H9 (cell line): ENCODE measurements at regions not wholly inside any gene's neighbourhood (a gene's known extent, or its start where the extent isn't known, plus 50 kb on each side); places are given as distances from the start of the nearest gene placed in this dataset.

Experiments used
- DNase-seq: peaks from one replicate; pipeline ENCODE4 v3.0.0-alpha.2; 2017
- H2AFZ ChIP-seq: one replicate; pipeline ENCODE4 v1.6.1; 2013; ENCODE audit warnings: mild to moderate bottlenecking, low read length, control low read depth, moderate library complexity
- H2AK5ac ChIP-seq: 2 replicates; pipeline ENCODE4 v1.6.1; 2013; ENCODE audit warnings: low read length, control low read depth, mixed read lengths; ENCODE audit not compliant: insufficient read length
- H2BK120ac ChIP-seq: one replicate; pipeline ENCODE4 v1.6.1; 2013; ENCODE audit warnings: low read depth, mild to moderate bottlenecking, low read length, control low read depth, inconsistent platforms; ENCODE audit not compliant: poor library complexity, severe bottlenecking
- H2BK12ac ChIP-seq: 2 replicates; pipeline ENCODE4 v1.6.1; 2013; ENCODE audit warnings: low read length, control low read depth, mixed read lengths, low read depth; ENCODE audit not compliant: insufficient read length
- H2BK15ac ChIP-seq: 2 replicates; pipeline ENCODE4 v1.6.1; 2013; ENCODE audit warnings: low read depth, low read length, control low read depth
- H2BK20ac ChIP-seq: one replicate; pipeline ENCODE4 v1.6.1; 2013; ENCODE audit warnings: low read depth, mild to moderate bottlenecking, low read length, control low read depth, inconsistent platforms; ENCODE audit not compliant: poor library complexity, severe bottlenecking
- H2BK5ac ChIP-seq: 2 replicates; pipeline ENCODE4 v1.6.1; 2013; ENCODE audit warnings: low read length, control low read depth, mixed read lengths; ENCODE audit not compliant: insufficient read length
- H3K14ac ChIP-seq: 2 replicates; pipeline ENCODE4 v1.6.1; 2013; ENCODE audit warnings: low read length, control low read depth; ENCODE audit not compliant: insufficient read depth
- H3K18ac ChIP-seq: 2 replicates; pipeline ENCODE4 v1.6.1; 2013; ENCODE audit warnings: low read depth, mild to moderate bottlenecking, mixed read lengths, low read length, control low read depth; ENCODE audit not compliant: insufficient read length
- H3K23ac ChIP-seq: 2 replicates; pipeline ENCODE4 v1.6.1; 2013; ENCODE audit warnings: low read length, control low read depth, mixed read lengths, low read depth; ENCODE audit not compliant: insufficient read length
- H3K23me2 ChIP-seq: 2 replicates; pipeline ENCODE4 v1.6.1; 2013; ENCODE audit warnings: low read depth, mild to moderate bottlenecking, mixed read lengths, low read length, control low read depth; ENCODE audit not compliant: insufficient read length, poor library complexity, severe bottlenecking
- H3K27ac ChIP-seq: 2 replicates; pipeline ENCODE4 v1.5.1; 2013; ENCODE audit warnings: low read length, control low read depth, mixed read lengths, low read depth; ENCODE audit not compliant: insufficient read length
- H3K27me3 ChIP-seq: 2 replicates; pipeline ENCODE4 v1.6.1; 2013; ENCODE audit warnings: low read length, control low read depth, inconsistent platforms; ENCODE audit not compliant: insufficient read depth
- H3K4ac ChIP-seq: 2 replicates; pipeline ENCODE4 v1.6.1; 2013; ENCODE audit warnings: low read depth, mild to moderate bottlenecking, control low read depth, inconsistent platforms, low read length, moderate library complexity
- H3K4me1 ChIP-seq: 2 replicates; pipeline ENCODE4 v1.6.1; 2013; ENCODE audit warnings: low read length, control low read depth, inconsistent platforms; ENCODE audit not compliant: insufficient read depth
- H3K4me2 ChIP-seq: 2 replicates; pipeline ENCODE4 v1.6.1; 2013; ENCODE audit warnings: low read length, control low read depth, mixed read lengths; ENCODE audit not compliant: insufficient read length, insufficient read depth
- H3K56ac ChIP-seq: 2 replicates; pipeline ENCODE4 v1.6.1; 2013; ENCODE audit warnings: low read depth, mild to moderate bottlenecking, mixed read lengths, low read length, control low read depth; ENCODE audit not compliant: insufficient read length
- H3K79me1 ChIP-seq: 2 replicates; pipeline ENCODE4 v1.6.1; 2013; ENCODE audit warnings: low read depth, mild to moderate bottlenecking, moderate library complexity, low read length, control low read depth, inconsistent platforms; ENCODE audit not compliant: insufficient read depth, poor library complexity, severe bottlenecking
- H3K79me2 ChIP-seq: 2 replicates; pipeline ENCODE4 v1.6.1; 2013; ENCODE audit warnings: low read length, control low read depth, inconsistent platforms; ENCODE audit not compliant: insufficient read depth
- H3K9ac ChIP-seq: 2 replicates; pipeline ENCODE4 v1.6.1; 2013; ENCODE audit warnings: low read length, control low read depth, mixed read lengths; ENCODE audit not compliant: insufficient read length; ENCODE audit errors: extremely low read depth
- H3K9me3 ChIP-seq: one replicate; pipeline ENCODE4 v1.6.1; 2013; ENCODE audit warnings: low read depth, low read length, inconsistent platforms; ENCODE audit not compliant: control insufficient read depth
- H3T11ph ChIP-seq: one replicate; pipeline ENCODE4 v1.6.1; 2013; ENCODE audit warnings: mild to moderate bottlenecking, low read length, control low read depth, inconsistent platforms
- H4K20me1 ChIP-seq: one replicate; pipeline ENCODE4 v1.6.1; 2013; ENCODE audit not compliant: control insufficient read depth, insufficient read length, insufficient read depth
- H4K5ac ChIP-seq: 2 replicates; pipeline ENCODE4 v1.6.1; 2013; ENCODE audit warnings: low read depth, mild to moderate bottlenecking, mixed read lengths, low read length, control low read depth; ENCODE audit not compliant: insufficient read length
- H4K8ac ChIP-seq: replicated peaks from 2 replicates; pipeline ENCODE4 v1.6.1; 2013; ENCODE audit warnings: low read length, control low read depth, mixed read lengths, low read depth; ENCODE audit not compliant: insufficient read length
- H4K91ac ChIP-seq: 2 replicates; pipeline ENCODE4 v1.6.1; 2013; ENCODE audit warnings: low read depth, mild to moderate bottlenecking, moderate library complexity, mixed read lengths, low read length, control low read depth; ENCODE audit not compliant: insufficient read length
- H3K27ac Mint-ChIP-seq, 3 experiments: 2 replicates in 2 of 3; 3 replicates in 1 of 3; pipeline ENCODE4 v1.8.0; 2020 to 2021; ENCODE audit warnings: mixed read lengths in 3 of 3, mild to moderate bottlenecking in 1 of 3, moderate library complexity in 1 of 3
- H3K27me3 Mint-ChIP-seq: 2 replicates; pipeline ENCODE4 v1.8.0; 2021; ENCODE audit warnings: low read depth, mild to moderate bottlenecking, moderate library complexity, mixed read lengths
- H3K36me3 Mint-ChIP-seq, 3 experiments: 2 replicates in 2 of 3; 3 replicates in 1 of 3; pipeline ENCODE4 v1.8.0; 2020 to 2021; ENCODE audit warnings: low read depth in 3 of 3, mixed read lengths in 3 of 3; ENCODE audit not compliant: insufficient read depth in 1 of 3
- H3K4me1 Mint-ChIP-seq, 2 experiments: 2 replicates each; pipeline ENCODE4 v1.8.0; 2020; ENCODE audit warnings: mixed read lengths in 2 of 2
- H3K4me3 Mint-ChIP-seq, 2 experiments: 2 replicates in 1 of 2; 3 replicates in 1 of 2; pipeline ENCODE4 v1.8.0; 2020 to 2021; ENCODE audit warnings: mild to moderate bottlenecking in 2 of 2, mixed read lengths in 2 of 2, moderate library complexity in 1 of 2
- H3K9me3 Mint-ChIP-seq, 2 experiments: 2 replicates in 1 of 2; 3 replicates in 1 of 2; pipeline ENCODE4 v1.8.0; 2020; ENCODE audit warnings: mild to moderate bottlenecking in 2 of 2, mixed read lengths in 2 of 2, moderate library complexity in 1 of 2
- CTCF ChIP-seq: fragments of 200-600 bp; sonication (generic); conservative IDR thresholded peaks from 3 replicates; pipeline ENCODE4 v1.8.0; 2021; ENCODE audit warnings: antibody characterized with exemption, mild to moderate bottlenecking
- WGBS: extraction: QIAGEN DNeasy Blood & Tissue Kit; methylation state at CpG from one replicate; pipeline ENCODE4 v1.1.7; 2013; ENCODE audit warnings: missing lambda C conversion rate, low lambda C conversion rate, mixed read lengths; ENCODE audit not compliant: insufficient read length; ENCODE audit errors: extremely low coverage; 5-methylcytosine and 5-hydroxymethylcytosine counted together

GRCh38 chr15:96585484-96586386 is 255.2 kb downstream of the NR2F2 start:
- no peaks in the 10 kb centered on the region for H3K9me3 ChIP-seq
- H4K8ac ChIP-seq = no peak overlapping the region
- H3K4ac ChIP-seq = no peak overlapping the region
- H2AK5ac ChIP-seq = no peak overlapping the region
- no peaks in the 10 kb centered on the region for H3K36me3 Mint-ChIP-seq
- H3K79me1 ChIP-seq = no peaks in the 10 kb centered on the region
- H3K79me2 ChIP-seq = no peaks in the 10 kb centered on the region
- no CpG with 5 or more reads among the region's 9 CpGs for WGBS
- no peak overlapping the region for H2BK12ac ChIP-seq
- no peak overlapping the region for H3K23ac ChIP-seq
- H3K27ac ChIP-seq = no peak overlapping the region
- H4K5ac ChIP-seq = no peak overlapping the region
- no peaks in the 10 kb centered on the region for H3K23me2 ChIP-seq
- H2BK20ac ChIP-seq = no peak overlapping the region
- H3K4me1 Mint-ChIP-seq = peaks cover 20 to 39% of the 10 kb centered on the region in 2 experiments
- H2BK15ac ChIP-seq = no peak overlapping the region
- no peak overlapping the region for H2AFZ ChIP-seq
- no peak overlapping the region for H3T11ph ChIP-seq
- H4K91ac ChIP-seq = no peak overlapping the region
- H3K27me3 Mint-ChIP-seq = peaks cover 3% of the 10 kb centered on the region
- DNase-seq = no peak
- no peak overlapping the region for H3K14ac ChIP-seq
- no peak overlapping the region for H3K4me2 ChIP-seq
- H3K4me1 ChIP-seq = no peaks in the 10 kb centered on the region
- no peak overlapping the region for H2BK120ac ChIP-seq
- peak; percentile 44 for TF ChIP-seq CTCF
- no peak overlapping the region for H2BK5ac ChIP-seq
- H3K18ac ChIP-seq = no peak overlapping the region
- no peak overlapping the region for H3K56ac ChIP-seq
- no peaks in the 10 kb centered on the region; the same call in 1 of the 2 replicates for H3K27me3 ChIP-seq
- H3K9ac ChIP-seq = no peak overlapping the region
- no peaks in the 10 kb centered on the region for H3K9me3 Mint-ChIP-seq
- no peak overlapping the region for H3K4me3 Mint-ChIP-seq
- no peak overlapping the region for H3K27ac Mint-ChIP-seq
- H4K20me1 ChIP-seq = no peaks in the 10 kb centered on the region
